GM21381 (cell line): ENCODE measurements at regions not wholly inside any gene's neighbourhood (a gene's known extent, or its start where the extent isn't known, plus 50 kb on each side); places are given as distances from the start of the nearest gene placed in this dataset.

ENCODE experiments used
- ATAC-seq: cut with Tn5 transposase; IDR thresholded peaks from one replicate; pipeline ENCODE4 v1.9.1; 2021; ENCODE audit warnings: mild to moderate bottlenecking, moderate library complexity; ENCODE audit not compliant: unreplicated experiment

DNA sequence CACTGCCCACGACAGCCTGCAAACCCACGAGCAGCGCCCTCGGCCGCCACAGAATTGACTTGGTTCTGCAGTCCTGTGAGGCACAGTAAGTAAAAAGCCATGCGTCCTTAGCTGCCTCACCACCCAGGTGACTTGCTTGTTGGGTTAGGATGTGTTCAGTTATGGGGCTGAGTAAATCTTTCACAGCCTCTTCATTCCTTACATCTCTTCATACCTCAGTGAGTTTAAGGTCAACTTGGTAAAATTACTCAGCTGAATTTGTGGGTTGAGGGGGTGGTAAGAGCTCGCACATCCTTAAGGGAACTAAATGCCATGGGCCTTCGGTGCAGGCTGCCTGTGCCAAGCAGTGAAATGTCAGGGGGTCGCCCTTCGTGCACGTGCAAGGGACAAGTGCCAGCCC lies 165.2 kb upstream of the ALKAL2 start:
- no peak for ATAC-seq

DNA sequence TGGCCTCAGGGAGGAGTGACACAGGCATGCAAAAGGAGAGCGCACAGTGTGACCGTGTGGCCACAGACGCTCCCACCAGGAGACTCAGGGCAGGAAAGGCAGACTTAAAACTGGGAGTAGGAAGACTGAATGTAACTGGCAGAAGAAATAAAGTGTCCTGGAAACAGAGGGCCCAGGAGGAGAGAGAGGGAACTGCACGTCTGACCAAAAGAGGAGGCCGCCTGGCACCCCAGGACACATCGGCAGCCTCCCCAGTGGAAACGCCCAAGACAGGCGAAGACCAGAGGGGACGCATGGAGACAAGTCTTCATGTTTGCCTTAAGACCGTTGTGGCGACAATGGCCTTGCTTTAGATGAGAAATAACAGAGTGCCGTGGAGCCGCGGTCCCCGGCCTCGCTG lies 163.6 kb upstream of the ALKAL2 start:
- no peak for ATAC-seq

DNA sequence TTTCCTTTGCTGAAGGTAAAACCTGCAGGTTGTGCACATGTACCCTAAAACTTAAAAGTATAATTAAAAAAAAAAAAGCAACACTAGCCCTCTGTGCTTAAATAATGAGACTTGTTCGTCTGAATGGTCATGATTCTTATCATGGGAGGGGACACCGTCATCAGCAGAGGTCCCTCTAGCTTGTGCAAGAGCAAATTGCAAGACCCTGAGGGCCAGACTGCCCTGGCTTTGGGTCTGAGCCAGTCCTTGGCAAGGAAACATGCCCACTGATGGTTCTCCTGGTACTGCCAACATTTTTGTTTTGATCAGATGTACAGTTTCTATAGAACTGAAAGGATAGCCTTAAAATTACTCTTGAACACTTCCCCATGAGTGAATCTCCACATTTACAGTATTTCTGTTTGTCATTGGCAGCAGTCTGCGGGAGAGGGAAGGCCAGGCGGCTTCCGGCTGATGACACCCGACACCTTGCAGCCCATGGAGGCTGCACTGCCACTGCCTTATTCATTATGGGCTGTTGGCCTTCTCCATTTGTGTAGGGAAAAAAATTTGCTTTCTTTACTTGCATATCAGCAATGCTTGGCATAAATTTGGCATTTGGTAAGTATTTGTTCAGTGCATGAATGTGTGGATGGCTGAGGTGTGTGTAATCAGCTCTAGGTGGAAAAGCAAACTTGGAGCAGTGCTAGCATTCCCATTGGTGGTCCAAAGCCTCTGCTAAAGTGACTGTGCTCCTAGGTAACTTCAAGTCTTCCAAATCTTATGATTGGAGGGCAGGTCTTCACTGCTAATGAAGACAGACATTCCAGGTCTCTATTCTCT lies 161.6 kb upstream of the ALKAL2 start:
- ATAC-seq: no peak

DNA sequence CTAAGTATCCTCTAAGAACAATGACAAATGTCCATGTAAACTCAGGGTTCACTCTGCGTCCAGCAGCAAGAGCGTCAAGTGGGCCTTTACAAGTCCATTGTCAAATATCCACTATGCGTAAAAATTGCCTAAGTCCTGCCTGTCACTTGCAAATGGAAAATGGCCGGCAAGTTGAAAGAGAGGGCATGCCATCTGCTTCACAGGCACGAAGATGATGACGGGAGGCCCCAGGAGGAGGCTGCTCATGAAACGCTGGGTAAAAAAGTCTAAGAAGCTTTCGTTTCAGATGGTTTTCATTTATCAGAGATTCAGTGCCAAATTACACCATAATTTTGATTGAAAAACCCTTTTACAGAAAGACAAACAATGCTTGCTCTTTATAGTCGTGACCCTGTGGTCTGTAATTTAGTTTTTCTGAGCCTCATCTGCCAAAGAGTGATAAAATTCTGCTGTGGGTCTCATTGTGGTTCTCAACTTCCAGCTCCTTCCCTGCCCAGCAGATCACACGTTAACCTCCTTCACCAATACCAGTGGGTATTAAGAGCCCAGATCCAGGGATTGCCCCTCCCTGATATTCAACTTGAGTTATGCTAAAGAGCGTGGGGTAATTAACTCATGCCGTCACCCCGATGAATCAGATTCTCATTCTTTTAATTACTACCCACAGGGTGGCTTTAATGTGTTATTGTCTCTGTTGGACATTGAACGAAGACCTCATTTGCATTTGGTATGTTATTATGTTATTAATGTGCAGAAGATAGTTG lies 160.2 kb upstream of the ALKAL2 start:
- no peak for ATAC-seq

DNA sequence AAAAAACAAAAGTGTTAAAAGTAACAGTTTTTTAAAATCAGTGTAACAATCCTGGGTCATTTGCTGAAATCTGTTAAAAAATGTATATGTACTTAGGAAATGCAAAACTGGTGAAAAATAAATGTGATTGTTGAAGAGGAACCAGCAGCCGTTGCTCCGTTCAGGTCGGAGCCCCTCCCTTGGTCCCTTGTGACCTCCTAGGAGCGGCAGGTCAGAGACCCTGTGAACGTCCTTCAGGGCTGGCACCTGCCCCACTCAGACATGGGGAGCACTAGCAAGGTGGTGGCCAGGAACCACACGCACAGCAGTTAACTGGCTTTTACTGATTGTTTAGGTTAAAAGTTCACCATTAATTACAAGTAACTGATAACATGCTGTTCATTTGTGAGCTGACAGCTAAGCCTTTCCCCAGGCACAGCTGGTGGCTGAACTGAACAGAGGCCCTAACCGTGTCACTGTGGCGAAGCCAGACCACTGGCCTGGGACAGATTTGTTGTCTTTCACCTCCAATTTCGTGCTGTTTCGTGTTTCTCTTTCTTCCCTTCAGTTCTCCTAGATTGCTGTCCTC lies 159.2 kb upstream of the ALKAL2 start:
- no peak for ATAC-seq

DNA sequence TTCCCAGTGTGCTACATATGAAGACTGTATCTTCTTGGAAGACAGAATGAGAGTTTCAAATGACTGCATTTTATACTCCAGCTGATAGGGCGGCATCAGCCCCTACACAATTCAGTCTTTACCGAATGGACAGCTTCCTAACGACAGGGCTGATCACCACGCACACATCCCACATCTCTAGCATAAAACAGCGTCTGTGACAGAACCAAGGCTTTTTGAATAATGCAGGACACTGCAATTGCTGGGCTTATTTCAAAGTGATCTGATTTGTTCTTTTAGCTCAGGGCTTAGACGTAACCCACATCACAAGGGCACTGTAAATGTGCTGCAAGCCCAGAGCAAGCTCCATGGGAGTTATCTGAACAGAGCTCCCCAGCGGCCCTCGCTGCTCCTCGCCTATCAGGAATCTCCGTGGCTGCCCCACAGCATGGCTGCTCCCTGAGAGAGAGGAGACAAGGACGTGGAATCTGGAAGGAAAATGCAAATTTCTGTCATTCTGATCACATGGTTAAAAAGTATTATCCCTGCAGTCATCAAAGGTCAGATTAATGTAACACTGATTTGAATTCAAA lies 158.5 kb upstream of the ALKAL2 start:
- no peak for ATAC-seq

DNA sequence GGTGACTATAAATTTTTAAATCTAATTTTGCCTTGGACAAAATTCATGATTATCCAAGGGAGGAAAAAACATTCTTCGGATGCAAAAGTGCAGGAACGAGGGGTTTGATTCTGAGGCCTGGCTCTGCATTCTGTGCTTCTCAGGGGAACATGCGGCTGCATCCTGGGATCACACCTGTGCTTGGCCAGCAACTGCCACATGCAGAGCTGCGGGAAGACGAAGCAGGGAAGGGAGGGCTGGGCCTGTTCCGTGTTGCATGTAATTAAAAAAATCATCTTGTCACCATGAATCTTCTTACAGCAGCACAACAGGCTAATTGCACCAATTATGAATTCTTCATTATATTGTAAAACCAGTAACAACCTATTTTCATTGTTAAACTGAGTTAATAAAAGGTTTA lies 158.0 kb upstream of the ALKAL2 start:
- ATAC-seq: no peak

DNA sequence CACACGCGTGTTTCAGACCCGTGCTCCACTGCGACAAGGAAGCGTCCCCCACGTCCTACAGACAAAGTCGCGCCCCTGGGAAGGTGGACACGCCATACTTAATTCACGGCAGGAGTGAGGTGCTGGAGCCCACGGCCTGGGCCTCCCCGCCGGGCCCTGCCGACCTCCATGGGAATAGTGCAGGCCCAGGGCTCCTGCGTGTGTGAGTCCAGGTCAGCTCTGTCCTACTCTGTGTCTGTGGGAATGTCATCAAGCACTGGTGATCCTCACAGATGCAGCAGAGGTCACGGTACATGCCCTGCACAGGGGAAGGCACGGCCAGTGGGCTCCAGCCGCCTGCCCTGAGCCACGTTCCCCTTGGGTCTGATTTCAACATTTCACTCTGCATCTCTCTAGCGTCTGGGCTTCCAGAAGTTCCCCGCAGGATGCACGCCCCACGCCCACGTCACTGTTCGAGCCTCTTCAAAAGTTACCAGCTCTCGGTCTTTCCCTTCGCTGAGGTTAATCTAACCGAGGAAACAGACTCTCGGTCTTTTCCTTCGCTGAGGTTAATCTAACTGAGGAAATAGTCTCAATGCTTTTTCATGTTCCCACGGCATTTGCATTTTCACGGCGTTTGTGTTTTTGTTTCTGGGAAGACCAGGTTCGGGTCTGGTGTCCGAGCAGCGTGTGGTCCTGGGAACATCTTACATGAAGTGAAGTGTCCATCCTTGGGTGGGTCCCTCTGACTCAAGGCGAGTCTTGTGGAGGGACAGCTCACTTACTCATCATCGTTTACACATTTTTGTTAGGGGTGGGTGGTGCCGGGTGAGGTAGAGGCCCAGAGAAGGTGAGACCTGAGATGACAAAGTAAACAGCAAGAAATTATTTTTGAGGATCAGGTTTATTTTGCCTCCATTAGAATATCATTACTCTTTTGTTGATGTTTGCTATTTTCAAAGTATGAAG lies 157.3 kb upstream of the ALKAL2 start:
- ATAC-seq: no peak

DNA sequence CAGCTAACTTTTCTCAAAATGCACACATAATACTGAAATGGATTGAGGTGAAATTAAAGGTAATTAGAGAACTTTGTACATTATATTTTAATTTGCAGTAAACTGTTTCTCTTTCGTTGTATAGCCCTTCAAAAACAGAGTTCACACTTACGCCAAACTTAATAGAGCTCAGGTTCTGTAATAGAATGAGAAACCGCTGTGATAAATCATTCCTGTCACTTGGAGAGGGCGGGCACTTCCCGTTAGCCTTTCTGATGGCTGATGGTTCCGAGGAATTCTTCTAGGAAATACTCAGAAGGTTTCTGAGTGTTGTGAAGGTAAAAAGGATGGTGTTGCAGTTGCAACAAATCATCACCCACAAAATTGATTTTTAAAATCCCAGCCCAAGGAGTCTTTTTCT lies 155.8 kb upstream of the ALKAL2 start:
- no peak for ATAC-seq

DNA sequence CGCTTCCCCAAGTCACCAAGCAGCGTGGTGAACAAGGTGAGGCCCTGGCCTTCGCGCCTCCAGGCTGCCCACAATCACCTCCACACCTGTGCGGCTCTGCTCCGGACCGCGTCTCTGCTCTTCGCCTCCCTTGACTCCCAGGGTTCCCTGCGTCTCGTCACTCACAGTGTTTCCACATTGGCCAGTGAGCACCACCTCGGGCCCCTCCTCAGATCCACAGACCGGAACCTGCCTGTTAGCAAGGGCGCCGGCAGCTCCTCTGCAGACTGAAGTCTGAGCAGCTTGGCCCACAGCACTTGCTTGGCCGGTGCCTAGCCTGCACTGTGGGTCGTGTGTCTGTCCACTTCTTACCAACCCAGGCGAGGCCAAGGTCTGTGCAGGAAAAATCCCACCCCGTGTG lies 155.3 kb upstream of the ALKAL2 start:
- no peak for ATAC-seq

DNA sequence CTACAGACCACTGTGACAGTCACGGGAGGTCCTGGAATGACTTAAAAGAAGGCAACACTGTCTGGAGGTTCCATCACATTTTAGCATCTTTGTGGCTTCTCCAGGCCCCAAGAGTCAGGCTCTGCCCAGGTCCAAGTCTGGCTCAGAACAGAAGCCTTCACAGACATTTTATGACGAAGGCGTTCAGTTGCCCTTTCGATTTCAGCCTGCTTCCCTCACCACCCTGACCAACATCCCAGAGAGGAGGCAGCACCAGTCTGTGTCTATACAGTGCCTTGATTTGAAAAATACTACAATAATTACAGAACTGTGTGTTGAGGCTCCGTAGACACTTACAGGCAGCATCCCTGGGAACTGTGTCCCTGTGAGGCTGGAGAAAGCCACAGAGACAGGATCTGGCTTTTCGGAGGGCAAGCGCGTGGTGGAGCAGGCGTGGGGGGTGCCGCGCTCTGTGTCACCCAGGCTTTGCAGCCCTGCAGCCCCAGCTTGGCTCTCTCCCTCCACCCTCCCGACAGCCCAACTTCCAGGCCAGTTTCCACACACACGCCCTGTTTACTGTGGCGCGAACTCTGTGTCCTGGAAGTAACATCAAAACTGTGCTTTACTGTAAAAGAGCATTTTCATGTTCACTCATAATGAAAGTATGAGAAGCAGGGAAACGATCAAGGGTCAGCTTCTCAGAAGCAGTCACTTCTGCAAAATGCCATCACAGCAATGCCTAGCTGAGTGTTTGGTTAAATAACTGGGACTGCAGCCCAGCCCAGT lies 153.5 kb upstream of the ALKAL2 start:
- ATAC-seq: peak; percentile 42

DNA sequence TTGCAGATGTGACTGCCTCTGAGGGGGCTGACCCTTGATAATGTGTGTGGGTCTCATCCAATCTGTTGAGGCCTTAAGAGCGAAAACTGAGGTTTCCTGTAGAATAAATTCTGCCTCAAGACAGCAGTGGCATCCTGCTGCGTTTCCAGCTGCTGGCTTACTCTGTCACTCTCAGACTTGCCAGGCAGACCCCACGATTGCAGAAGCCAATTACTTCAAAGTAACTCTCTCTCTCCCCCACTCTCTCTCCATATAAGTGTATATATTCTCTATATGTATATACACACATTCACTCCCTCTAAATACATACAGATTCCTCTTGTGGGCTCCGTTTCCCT lies 152.5 kb upstream of the ALKAL2 start:
- no peak for ATAC-seq

DNA sequence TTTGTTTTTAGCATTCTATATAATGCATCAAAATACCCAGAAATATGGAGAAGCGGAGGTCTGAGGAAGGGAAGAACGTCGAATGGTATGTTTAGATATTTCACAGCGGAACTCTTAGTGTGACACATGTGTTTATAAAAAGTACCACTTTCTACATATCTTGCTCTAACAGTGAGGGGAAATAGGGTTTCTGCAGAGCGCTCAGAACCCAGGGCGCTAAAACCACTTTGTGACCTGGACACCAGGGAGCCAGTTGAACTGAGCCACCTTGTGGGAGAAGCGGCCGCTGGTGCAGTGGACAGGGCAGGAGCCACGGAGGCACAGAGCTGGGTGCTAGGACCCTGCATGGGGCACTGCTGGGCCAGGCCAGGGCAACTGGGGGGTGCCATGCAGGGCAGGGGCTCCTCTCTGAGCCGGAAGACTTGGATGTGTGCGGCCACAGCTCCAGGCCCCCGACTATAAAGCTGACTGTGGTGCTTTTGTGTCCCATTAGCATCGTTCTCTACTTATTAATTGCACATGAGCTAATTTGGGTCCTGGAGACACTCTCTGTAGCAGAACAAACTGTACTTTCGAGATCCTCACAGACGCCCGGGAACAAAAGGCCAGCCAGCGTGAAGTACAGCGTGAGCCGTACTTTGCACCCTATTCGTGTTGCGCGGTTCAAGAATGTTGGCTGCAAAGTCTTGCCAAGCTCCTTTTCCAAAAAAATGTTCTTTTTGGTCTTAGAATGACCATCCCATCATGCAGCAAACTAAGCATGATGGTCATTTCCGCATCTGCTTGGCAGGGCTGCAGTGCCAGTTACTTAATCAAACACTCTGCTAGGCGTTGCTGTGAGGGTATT lies 151.9 kb upstream of the ALKAL2 start:
- no peak for ATAC-seq

DNA sequence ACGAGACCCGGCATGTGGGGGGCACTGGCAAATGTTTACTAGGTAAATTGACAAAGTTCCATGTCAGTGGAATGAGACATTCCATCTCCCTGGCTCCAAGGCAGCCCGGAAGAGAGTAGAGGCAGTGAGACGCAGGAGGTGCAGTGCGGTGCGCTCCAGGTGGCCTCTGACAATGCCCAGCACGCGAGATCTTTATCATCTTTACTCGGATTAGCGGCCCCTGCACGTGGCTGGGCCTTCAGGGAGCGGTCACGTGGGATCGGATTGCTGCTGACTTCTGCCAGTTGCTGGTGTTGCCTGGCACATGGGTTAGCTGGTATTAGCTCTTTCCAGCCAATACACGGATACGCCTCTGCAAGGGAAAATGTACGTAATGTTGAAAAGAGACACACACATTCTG lies 151.2 kb upstream of the ALKAL2 start:
- ATAC-seq: no peak

DNA sequence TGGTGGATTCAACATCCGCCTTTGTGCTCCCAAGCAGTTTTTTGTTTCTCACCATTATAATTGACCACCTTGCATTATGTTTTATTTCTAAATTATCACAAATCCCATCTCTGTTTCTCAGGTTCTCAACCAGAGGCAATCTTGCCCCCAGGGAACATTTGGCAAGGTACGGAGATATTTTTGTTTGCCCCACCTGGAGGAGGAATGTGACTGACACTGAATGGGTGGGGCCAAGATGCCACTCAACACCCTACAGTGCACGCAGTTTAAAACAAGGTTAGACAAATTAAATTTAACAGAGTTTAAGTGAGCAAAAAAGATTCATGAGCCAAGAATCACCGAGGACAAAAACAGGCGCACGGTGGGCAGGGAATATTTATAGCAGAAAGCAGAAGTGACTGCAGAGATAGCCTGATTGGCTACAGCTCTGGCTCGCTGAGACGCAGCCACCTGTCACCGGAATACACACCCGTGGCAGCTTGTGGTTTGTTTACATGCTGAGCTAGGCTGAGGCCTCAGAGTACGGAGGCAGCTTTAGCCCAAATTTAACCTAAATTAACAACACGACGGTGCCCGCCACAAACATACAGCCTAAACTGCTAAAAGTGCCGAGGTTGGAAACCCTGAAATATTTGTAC lies 150.0 kb upstream of the ALKAL2 start:
- peak; percentile 96 for ATAC-seq

DNA sequence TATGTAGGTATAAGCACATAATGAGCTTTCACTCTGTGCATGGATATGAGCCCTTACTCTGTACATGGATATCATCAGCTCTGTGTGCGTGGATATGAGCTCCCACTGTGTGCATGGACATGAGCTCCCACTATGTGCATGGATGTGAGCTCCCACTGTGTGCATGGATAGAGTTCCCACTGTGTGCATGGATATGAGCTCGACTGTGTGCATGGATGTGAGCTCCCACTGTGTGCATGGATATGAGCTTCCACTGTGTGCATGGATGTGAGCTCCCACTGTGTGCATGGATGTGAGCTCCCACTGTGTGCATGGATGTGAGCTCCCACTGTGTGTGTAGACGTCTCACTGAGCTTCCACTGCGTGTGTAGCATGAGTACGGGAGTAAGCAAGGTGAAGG lies 149.3 kb upstream of the ALKAL2 start:
- ATAC-seq: no peak

DNA sequence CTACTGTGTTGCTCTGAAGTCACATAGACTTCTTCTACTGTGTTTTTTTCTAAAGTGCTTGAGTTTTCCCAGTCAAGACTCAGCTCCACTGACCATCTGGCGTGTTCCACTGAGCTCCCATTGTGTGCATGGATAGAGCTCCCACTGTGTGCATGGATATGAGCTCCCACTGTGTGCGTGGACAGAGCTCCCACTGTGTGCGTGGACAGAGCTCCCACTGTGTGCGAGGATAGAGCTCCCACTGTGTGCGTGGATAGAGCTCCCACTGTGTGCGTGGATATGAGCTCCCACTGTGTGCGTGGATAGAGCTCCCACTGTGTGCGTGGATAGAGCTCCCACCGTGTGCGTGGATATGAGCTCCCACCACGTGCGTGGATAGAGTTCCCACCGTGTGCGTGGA lies 148.3 kb upstream of the ALKAL2 start:
- no peak for ATAC-seq

DNA sequence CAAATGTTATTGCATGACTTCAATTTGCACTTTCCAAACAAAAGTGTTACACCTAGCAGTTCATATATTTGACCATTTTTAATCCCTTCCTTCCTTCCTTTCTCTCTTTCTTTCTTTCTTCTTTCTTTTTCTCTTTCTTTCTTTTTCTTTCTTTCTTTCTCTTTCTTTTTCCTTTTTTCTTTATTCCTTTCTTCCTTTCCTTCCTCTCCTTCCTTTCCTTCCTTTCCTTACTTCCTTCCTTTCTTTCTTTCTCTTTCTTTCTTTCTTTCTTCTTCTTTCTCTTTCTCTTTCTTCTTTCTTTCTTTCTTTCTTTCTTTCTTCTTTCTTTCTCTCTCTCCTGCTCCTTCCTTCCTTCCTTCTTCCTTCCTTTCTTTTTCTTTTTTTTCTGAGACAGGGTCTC lies 146.7 kb upstream of the ALKAL2 start:
- ATAC-seq: no peak

DNA sequence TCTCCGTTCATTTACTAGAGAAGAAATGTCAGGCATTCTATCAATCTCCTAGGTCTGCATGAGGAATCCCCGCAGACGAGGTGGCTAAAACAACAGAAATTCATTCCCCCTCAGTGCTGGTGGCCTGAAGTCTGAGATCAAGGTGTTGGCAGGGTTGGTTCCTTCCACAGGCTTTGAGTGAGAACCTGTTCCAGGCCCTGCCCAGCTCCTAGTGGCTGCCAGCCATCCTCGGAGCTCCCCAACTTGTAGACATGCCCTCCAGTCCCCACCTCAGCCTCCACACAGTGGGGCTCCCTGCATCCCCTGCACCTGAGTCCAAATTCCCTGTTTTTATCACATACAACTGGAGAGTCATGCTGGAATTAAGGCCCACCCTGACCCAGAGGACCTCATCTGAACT lies 145.3 kb upstream of the ALKAL2 start:
- no peak for ATAC-seq
